Midbrain (tissue), 1 donor: ENCODE measurements at regions not wholly inside any gene's neighbourhood (a gene's known extent, or its start where the extent isn't known, plus 50 kb on each side); places are given as distances from the start of the nearest gene placed in this dataset.
A peak's percentile ranks its signal among the peaks of the same experiment; 100 is the strongest.
"Not testable (repeated sequence)": the region's sequence is repeated elsewhere in the genome, so short reads cannot be mapped to it uniquely, and the experiment has no call there.

Source experiments
- DNase-seq: peaks from one replicate; lab custom pipeline; 2025; lab: John Stamatoyannopoulos, UW

DNA sequence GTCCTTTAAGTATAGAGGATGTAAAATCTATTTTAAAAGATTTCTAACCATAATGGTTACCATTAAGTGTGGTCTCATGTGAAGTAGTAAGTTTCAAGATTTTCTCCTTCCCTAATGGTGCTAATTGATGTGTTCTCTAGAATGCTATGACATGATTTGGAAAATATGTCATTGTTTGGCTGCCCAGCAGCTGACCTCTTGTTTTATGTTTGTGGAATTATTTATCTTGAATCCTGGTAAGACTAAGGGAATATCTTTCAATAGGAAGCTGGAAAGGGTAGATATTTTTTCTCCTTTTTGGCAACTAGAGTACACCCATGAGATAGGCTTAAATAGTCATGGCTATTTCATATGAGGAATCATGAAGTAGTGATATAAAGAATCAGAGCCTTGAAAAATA, 139.8 kb upstream of the CHODL start:
- DNase-seq: no peak

DNA sequence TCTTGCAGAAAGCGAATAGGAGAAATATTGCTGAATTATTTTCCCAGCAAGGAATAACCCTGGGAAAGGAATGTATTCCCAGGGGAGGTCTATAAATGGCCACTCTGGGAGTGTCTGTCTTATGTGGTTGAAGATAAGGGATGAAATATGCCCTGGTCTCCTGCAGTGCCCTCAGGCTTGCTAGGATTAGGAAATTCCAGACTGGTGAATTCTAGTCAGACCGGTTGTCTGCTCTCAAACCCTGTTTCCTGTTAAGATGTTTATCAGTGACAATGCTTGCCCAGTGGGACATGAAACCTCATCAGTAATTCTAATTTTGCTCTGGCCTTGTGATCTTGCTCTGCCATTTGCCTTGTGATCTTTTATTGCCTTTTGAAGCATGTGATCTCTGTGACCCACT, 148.2 kb upstream of the CHODL start:
- not testable (repeated sequence) for DNase-seq

DNA sequence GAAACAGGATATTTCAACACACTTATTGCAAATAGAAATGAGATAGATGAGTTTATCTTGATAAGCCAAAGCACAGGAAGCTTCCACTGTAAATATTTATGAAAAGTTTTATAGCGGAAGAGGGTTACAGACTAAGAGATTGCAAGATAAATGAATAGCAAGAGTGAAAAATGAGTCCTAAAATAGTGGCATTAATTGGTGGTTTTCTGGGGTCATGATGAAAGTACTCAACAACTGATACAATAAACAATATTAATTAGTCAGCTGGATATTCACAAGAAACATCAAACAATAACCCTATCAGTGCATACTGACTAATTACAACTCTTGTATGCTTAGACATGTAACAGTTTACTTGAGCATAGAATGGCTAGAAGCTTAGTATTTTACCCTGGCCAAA, 154.8 kb upstream of the CHODL start:
- no peak for DNase-seq

DNA sequence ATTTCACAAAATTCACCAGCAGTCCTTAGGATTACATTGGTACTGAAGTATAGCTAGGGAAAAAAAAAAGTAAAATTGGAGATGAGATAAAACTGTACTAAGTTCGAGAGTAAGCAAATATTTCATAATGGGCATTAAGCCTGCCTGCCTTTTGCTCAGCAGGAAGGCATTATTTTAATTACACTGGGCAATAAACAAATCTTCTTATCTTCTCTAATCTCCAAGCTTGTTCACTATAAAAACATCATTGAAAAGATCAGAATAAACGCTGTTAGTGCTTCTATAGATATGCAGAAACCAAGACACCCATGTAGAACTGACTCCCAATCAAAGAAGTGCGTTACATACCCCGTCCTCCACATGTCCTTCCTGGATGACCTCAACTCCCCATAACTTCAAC, 174.2 kb upstream of the CHODL start:
- no peak for DNase-seq

DNA sequence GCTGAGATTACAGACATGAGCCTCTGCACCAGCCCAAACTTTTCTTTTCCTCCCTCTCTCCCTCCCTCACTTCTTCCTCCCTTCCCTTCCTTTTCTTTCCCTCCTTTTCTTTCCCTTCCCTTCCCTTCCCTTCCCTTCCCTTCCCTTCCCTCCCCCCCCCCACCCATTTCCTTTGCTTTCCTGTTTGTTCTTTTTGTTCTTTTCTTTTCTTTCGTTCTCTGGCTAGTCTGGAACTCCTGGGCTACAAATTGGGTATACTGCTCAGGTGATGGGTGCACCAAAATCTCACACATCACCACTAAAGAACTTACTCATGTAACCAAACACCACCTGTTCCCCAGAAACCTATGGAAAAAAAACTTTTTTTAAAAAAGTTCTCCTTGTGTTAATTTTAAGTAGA, 174.8 kb upstream of the CHODL start:
- DNase-seq: no peak

DNA sequence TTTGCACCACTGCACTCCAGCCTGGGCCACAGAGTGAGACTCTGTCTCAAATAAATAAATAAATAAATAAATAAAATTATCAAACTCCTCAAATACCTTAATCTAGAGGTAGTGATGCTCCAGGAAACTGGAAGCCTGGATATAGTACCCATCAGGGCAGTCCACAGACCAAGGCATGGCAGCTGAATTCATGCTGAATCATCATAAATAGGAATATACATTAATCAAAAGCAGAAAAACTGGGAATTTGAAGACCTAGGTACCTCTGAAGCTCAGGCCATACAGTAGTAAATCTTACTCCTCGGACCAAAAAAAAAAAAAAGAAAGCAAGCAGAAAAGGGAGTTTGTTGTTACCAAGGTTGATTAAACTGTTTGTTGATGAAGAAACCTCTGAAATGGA, 184.2 kb upstream of the CHODL start:
- no peak for DNase-seq

DNA sequence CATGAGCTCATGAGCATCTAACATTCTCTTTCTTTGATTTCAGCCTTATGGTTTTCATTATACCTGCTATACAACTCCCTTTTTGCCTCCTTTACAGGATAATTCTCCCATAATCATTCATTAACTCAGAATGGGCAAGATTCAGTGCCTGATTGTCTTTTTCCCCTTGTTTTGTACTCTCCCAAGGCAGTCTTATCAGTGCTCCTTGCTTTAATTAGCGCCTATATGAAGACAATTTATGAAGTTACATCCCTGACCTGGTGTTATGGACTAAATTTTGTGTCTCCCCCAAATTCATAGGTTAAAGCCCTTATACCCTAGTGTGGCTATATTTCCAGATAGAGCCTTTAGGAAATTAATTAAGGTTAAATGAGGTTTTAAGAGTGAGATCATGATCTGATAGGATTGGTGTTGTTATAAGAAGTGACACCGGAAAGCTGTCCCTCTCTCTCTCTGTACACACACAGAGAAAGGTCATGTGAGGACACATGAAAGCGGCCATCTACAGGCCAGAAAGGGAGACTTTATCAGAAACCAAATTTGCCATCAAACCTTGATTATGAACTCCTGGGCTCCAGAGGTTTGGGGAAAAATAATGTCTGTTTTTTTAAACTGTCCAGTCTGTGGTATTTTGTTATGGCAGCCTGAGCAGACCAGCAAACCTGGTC, 185.8 kb upstream of the CHODL start:
- no peak for DNase-seq

DNA sequence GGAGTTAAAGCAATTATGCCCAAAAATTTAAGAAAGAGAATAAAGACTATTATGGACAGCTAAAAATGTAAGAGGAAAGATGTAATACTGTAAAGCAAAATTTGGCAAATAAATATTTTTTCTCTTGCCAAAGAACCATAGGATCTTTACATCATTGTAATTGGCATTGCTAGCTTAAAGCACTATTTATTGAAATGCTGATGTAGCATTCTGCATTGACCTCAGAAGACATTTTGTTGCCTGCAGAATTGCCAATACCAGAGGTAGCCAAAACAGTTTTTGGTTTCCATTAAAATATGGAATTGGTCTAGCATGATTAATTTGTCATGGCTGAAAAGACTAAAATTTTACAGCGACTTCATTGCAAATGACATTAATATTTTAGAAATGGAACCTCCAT, 191.5 kb upstream of the CHODL start:
- no peak for DNase-seq

DNA sequence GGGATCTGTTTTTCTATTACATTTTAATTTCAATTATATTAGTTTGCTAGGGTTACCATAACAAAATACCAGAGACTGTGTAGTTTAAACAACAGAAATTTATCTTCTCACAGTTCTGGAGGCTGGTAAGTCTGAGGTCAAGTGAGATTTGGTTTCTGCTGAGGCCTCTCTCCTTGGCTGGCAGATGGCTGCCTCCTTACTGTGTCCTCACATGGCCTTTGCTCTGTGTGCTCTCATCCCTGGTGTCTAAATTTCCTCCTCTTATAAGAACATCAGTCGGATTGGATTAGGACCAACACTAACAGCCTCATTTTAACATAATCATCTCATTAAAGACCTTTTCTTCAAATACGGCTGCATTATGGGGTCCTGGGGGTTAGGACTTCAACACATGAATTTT, 195.2 kb upstream of the CHODL start:
- no peak for DNase-seq

DNA sequence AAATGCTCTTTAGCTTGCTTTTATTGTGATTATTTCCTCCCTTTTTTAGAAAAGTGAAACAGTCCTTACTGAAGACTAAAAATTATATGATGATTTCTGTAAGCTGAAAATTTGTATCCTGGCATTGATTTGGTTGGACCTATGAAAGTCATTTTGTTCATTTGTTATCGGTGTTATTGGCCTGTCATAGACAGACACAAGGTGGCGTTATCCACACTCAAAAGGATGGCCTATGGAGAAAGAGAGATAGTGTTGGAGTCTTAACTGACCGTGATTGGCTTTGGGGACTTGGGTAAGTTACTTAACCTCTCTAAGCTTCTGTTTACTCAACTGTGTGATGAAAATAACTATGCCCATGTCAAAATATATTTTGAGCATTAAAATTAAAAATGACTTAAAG, 203.6 kb upstream of the CHODL start:
- peak; percentile 25 for DNase-seq

DNA sequence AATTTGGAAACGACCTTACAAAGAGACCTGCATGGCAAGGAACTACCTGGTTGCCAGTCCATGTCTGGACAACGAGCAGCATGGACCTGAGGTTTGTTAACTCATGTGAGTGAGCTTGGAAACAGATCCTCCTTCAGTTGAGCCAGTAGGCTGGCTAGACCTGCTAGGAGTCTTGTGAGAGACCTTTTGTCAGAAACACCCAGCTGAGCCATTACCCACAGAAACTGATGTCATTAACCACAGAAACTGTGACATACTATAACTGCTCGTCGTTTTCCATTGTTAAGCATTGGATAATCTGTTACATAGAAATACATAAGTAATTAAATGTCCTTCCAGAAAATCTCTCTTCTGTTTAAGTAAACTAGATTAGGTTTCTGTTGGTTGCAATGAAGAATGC, 211.1 kb upstream of the C21orf91 start:
- DNase-seq: no peak

DNA sequence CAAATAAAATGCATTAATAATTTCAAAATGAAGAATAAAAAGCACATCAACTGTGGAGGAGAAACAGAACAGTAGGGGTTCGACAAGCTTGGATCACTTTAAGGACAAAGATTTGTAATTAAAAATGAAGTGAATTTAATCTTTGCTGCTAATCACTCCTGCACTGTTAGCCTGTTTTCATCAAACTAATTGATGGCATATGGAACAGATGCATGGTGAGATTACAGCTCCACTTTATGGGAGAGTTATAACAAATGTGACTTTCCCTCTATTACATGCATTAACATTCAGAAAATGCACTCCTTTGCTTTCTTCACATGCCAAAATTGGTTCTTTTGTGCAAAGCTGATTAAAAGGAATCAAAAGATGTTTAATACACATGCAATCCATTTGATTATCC, 207.2 kb upstream of the C21orf91 start:
- no peak for DNase-seq

DNA sequence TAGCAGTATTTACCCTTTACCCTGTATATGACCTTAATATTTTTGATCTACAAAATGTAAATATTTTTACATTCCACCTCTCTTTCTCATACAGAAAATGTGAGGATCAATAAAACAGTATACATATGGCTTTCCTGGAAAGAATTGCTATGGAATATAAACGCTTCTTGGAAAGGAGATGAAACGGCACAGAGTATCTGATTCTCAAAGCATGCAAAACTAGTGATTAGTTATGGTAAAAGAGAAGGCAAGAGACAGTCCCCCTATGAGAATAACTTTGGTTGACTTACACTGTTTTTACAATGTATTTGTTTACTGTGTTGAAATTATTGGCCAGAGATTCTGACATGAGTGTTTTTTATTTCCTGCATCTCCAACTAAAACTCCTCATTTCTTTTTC, 204.6 kb upstream of the C21orf91 start:
- no peak for DNase-seq

DNA sequence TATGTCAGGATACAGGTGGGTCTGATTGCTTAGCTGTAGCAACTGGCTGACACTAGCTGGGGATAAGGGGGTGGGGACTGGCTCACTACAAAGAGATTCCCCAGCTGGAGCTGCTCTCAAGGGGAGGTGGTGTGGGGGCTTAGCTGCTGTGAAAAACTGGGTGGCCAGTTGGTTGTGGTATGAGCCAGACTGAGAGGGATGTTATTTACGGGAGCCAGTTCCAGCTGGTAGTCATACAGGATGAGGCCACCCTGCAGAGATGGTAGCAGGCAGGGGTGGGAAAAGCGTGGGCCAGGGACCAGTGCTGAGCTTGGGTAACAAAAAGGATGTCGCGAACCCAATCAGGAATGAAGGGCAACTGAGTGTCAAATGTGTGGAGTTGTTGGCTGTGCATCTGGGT, 204.0 kb upstream of the C21orf91 start:
- no peak for DNase-seq

DNA sequence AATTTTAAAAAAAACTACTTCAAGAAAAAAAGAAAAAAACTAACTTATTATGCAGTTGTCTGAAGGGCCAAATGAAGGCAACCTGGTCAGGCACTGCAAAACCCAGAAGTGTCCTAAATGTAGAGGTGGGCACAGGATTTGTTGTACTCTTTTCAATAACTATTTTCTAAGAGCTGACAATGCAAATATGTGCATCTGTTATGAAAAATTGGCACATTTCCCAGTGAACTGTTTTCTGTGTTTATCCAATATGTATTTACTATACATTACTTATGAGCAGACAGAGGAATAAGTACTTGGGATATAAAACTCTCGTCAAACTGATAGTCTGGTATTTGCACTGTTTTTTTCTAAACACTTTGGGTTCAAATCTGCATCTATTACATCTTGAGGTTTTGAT, 188.0 kb upstream of the C21orf91 start:
- DNase-seq: no peak

DNA sequence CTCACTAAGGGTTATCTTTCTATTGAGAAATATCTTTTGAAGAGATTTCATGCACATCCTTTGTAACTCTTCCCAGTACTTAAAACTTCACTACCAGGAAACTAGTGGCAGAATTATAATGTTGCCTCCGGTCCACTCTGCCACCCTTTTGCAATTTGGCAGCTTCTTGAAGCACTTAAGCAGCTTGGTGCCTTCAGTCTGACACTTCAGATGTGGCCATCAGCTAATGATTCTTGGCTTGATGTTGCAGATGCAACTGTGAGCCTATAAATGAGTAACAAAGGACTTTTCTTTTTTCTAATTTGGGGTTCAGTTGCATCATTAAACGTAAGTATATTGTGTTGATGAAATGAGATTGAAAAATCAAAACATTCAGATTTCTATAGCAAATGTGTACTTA, 187.5 kb upstream of the C21orf91 start:
- no peak for DNase-seq

DNA sequence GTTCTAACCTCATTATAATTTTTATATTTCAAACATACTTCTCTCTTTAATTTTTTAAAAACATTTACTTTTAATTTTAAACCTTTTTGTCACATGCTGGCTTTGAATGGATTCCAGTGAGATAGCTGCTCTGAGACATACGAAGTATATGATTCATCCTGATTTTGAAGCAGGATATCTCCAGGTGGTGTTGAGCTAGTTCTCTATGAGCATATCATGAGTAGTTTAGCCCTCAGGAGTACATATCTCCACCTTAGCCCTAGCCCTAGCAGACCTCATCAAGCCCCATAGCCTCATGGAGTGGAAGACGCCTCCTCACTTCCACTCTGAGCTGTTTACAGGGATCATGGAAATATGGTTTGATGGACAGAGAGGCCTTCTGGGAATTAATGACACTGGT, 183.2 kb upstream of the C21orf91 start:
- DNase-seq: no peak

DNA sequence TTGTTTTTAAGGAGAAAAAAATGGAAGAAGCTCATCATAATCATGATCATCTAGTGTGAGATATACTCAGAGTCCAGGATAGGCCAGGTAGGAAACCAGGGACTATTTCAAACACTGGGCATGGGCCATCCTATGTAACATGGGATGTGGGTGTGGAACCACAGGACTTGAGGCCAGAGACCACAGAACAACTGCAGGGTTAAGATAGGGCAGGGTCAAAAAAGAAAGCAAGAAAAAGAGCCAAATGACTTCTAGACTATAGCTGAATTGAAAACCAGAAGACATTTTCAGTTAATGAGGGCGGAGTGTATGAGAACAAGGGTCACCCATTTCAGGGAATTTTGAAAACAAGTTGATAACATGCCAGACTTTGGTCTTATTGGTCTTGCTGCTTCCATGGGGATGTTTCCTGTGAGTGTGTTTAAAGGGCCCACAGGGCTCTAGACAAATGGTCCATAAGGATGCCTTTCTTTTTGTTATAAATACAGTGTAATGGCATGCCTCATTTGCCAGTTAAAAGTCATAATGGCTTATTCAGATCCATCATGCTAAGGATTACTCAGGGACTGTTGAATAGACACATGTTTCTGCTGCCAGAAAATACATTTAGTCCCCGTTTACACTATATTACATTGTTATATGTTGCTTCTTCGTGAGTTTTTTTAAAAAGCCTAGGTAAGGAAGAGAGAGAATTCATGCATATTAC, 182.0 kb upstream of the C21orf91 start:
- no peak for DNase-seq

DNA sequence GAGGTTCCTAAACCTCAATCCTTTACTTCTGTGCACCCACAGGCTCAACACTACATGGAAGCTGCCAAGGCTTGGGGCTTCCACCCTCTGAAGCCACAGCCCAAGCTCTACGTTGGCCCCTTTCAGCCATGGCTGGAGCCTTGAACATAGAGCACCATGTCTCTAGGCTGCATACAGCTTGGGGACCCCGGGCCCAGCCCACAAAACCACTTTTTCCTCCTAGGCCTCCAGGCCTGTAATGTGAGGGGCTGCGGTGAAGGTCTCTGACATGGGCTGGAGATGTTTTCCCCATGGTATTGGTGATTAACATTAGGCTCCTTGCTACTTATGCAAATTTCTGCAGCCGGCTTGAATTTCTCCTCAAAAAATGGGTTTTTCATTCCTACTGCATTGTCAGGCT, 179.4 kb upstream of the C21orf91 start:
- not testable (repeated sequence) for DNase-seq

DNA sequence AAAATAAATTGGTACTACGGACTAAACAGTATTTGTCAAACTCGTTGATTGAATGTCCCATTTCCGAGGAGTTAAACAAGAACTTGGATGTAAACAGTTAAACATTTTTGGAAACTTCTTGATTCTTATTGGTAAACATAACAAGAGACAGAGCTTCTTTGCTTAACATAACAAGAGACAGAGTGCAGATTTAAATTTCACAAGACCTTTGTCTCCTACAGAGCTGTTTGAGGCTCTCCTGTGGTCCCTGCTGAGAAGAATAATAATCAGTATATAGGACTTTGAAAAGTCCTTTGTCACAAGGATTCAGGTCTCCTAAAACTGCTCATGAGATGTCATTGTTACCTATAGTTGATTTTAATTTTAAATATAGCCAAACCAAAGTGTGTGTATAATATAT, 170.6 kb upstream of the C21orf91 start:
- no peak for DNase-seq

DNA sequence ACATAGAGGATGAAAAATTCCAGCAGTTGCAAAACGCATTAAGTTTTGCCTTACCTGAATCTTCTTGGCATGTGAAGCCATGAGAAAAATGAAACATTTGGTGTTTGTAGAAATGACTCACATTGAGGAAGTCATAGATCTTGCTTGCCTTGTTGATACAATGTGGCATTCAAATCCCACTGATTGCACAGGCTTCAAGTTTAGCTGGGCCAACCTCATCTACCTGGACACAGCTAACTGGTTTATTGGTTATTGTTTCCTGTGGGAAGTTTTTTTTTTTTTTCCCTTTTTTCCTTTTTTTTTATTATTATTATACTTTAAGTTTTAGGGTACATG, 168.9 kb upstream of the C21orf91 start:
- DNase-seq: no peak

DNA sequence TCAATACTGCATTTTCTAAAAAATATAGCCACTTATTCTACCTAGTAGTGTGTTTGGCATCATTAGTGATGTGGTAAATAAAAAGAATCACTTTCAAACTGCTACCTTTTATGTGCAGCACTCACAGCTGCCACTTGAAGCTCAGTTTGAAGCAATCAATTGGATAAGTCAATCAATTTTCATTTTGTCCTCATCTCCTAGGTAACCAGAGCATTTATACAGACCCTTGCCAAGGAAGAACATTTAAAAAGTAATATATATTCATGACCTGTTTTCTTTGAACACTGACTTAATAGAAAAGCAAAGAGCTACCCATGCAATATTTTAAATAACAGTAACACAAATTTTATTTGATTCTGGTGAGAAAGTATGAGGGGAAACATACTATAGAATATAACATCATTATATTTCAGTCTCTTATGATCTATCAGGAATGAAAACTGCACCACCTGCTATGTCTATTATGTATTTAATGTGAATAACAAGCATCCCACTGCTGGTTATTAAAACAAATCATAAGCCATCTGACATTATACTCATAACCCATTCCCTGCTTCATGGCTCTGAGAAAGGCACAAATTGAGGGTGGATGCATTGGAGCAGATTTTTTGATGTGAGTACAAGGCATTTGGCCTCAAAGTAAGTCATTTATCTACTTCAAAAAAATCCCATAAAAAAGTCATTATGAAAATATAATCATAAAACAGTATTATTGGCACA, 168.4 kb upstream of the C21orf91 start:
- DNase-seq: no peak

DNA sequence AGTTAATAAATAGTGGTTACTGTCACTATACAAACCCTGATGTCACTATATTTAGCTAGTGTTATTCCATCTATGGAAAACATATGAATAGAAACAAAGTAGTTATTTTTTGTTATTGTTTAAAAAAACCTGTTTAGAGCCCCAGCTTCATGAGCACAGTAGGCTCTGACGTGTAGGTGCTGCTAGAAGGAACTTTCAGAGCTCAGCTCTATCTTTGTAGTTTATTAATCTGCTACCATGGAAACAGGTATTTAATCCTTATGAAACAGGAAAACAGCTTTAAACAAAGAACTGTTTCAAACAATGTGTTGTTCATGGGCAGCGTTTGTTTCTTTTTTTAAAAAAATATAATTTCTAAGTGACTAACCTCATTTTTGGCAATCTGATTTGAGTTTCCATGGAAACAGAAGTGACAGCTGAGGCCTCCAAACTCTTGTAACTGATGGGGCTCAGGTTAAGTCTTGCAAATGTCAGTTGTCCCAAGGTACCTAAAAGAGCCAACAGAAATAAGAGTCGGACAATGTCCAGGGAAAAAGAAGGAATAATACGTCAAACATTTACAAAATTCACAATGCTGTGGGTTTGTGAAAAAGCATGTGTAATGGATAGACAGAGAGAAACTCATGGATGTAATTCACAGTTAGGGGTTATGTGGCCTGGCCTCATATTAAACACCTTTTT, 162.0 kb upstream of the C21orf91 start:
- DNase-seq: no peak
